Mesothelial cell of epicardium (in vitro differentiated cells): ENCODE measurements at regions not wholly inside any gene's neighbourhood (a gene's known extent, or its start where the extent isn't known, plus 50 kb on each side); places are given as distances from the start of the nearest gene placed in this dataset.

Experiments
- DNase-seq, 2 experiments: peaks; one replicate each; pipeline ENCODE4 v3.0.0; 2021; ENCODE audit warnings: low spot score in 2 of 2; ENCODE audit not compliant: unreplicated experiment in 2 of 2
- H3K27ac Mint-ChIP-seq: 2 replicates; pipeline ENCODE4 v1.8.0; 2021; ENCODE audit warnings: mixed read lengths
- H3K27me3 Mint-ChIP-seq: 2 replicates; pipeline ENCODE4 v1.8.0; 2021; ENCODE audit warnings: low read depth, mixed read lengths
- H3K36me3 Mint-ChIP-seq: 2 replicates; pipeline ENCODE4 v1.8.0; 2021; ENCODE audit warnings: mixed read lengths
- H3K4me1 Mint-ChIP-seq: 2 replicates; pipeline ENCODE4 v1.8.0; 2021; ENCODE audit warnings: mixed read lengths
- H3K4me3 Mint-ChIP-seq: 2 replicates; pipeline ENCODE4 v1.8.0; 2021; ENCODE audit warnings: mild to moderate bottlenecking, moderate library complexity, mixed read lengths
- H3K9me3 Mint-ChIP-seq: 2 replicates; pipeline ENCODE4 v1.8.0; 2021; ENCODE audit warnings: mixed read lengths
- CTCF ChIP-seq: fragments of 200-600 bp; sonication (generic); IDR thresholded peaks from one replicate; pipeline ENCODE4 v1.5.0; 2021; ENCODE audit warnings: antibody characterized with exemption; ENCODE audit not compliant: unreplicated experiment

GRCh38 chr18:40577981-40578365, 1377.1 kb upstream of the PIK3C3 start:
- no peaks in the 10 kb centered on the region for H3K4me1 Mint-ChIP-seq
- no peak for TF ChIP-seq CTCF
- DNase-seq = no peak

GRCh38 chr18:40577239-40577980, 1377.6 kb upstream of the PIK3C3 start:
- TF ChIP-seq CTCF = no peak
- DNase-seq = no peak
- no peak overlapping the region for H3K27ac Mint-ChIP-seq
- H3K4me1 Mint-ChIP-seq = no peaks in the 10 kb centered on the region
- no peaks in the 10 kb centered on the region for H3K9me3 Mint-ChIP-seq
- no peaks in the 10 kb centered on the region for H3K27me3 Mint-ChIP-seq
- no peaks in the 10 kb centered on the region for H3K36me3 Mint-ChIP-seq
- H3K4me3 Mint-ChIP-seq = no peak overlapping the region

More at GRCh38 chr18:40577981-40578365, 1377.1 kb upstream of the PIK3C3 start:
- no peaks in the 10 kb centered on the region for H3K36me3 Mint-ChIP-seq
- no peak overlapping the region for H3K27ac Mint-ChIP-seq
- no peak overlapping the region for H3K4me3 Mint-ChIP-seq
- H3K9me3 Mint-ChIP-seq = no peaks in the 10 kb centered on the region
- no peaks in the 10 kb centered on the region for H3K27me3 Mint-ChIP-seq

DNA sequence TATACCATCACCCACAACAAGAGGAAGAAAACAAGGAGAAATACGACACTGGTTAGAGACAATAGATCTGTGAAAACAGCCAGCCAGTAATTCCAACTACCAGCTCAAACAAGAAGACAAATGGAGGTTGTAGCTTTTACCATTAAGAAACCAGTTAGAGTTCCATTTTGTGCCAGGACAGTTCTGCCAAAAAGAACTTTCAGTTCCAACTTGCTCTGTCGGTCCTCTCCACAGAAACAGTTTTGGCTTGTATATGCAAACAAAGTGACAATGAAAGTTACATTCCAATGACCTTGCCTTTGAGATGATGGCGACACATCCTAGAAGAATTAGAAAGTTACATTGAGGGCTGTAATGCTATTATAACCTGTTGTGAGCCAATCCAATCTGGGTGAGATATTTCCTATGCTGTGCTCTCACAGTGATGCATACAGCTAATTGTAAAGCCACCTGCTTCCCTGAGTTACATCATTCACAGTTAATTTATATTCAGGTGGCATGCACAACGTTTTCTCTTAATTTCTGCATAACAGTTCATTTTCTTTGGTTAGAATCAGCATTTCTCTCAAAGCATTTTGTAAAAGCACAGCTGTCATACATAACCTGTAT, 1378.4 kb upstream of the PIK3C3 start:
- DNase-seq = no peak
- no peaks in the 10 kb centered on the region for H3K9me3 Mint-ChIP-seq
- no peaks in the 10 kb centered on the region for H3K36me3 Mint-ChIP-seq
- no peaks in the 10 kb centered on the region for H3K27me3 Mint-ChIP-seq
- H3K4me1 Mint-ChIP-seq = no peaks in the 10 kb centered on the region
- H3K27ac Mint-ChIP-seq = no peak overlapping the region
- H3K4me3 Mint-ChIP-seq = no peak overlapping the region
- TF ChIP-seq CTCF = no peak

- no peak for DNase-seq
- Mint-ChIP-seq H3K4me3 (no peak overlapping the region), H3K27me3 (no peaks in the 10 kb centered on the region), H3K27ac (no peak overlapping the region), H3K36me3 (no peaks in the 10 kb centered on the region), H3K4me1 (no peaks in the 10 kb centered on the region), H3K9me3 (no peaks in the 10 kb centered on the region)
- TF ChIP-seq CTCF = no peak
Observed at GRCh38 chr18:40570615-40571014, 1384.4 kb upstream of the PIK3C3 start.

DNA sequence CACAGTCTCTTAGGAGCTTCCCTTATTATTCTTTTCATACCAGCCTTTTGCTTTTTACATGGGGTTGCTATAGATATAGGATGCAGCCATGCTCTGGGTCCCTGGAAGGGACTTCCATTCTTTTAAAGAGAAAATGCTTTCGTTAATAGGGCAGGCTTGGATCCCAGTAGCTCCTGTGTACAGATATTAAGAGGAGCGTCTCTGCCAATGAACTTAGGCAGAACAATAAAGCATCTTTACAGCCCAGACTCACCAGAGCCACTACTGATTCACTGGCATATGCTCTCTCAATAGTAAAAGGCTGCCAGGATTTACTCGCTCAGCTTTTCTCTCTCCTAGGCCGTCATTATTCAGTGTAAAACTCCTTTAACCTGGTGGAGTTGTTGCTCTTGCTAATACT, 1385.4 kb upstream of the PIK3C3 start:
- H3K9me3 Mint-ChIP-seq = no peaks in the 10 kb centered on the region
- TF ChIP-seq CTCF = no peak
- no peak overlapping the region for H3K27ac Mint-ChIP-seq
- no peak for DNase-seq
- no peaks in the 10 kb centered on the region for H3K27me3 Mint-ChIP-seq
- H3K36me3 Mint-ChIP-seq = no peaks in the 10 kb centered on the region
- no peak overlapping the region for H3K4me3 Mint-ChIP-seq
- H3K4me1 Mint-ChIP-seq = no peaks in the 10 kb centered on the region
